Left colon (tissue), 2 donors: ENCODE measurements at regions not wholly inside any gene's neighbourhood (a gene's known extent, or its start where the extent isn't known, plus 50 kb on each side); places are given as distances from the start of the nearest gene placed in this dataset.
"Not testable (repeated sequence)": the region's sequence is repeated elsewhere in the genome, so short reads cannot be mapped to it uniquely, and the experiment has no call there.

Source experiments
- ATAC-seq: fragments of 200-7000 bp; cut with Tn5 transposase; one replicate; pipeline ENCODE4 v1.9.1; 2020; ENCODE audit warnings: mild to moderate bottlenecking, moderate library complexity
- DNase-seq, 2 donors: peaks; one replicate each; pipeline ENCODE4 v3.0.0-alpha.2; 2020
- intact Hi-C, 2 donors: fragments of 100-400 bp; cut with DNase I in 1 of 2; cut with micrococcal nuclease in 1 of 2; formaldehyde crosslinking; loops; one replicate each; pipeline versions ENCODE4 v1.11.2 to v1.14.0; 2022; cut with DNase I, micrococcal nuclease
- donor health status: DM: no; HTN: no; CAD: no.
- donor health status: DM: yes; HTN: yes; CAD: no.

DNA sequence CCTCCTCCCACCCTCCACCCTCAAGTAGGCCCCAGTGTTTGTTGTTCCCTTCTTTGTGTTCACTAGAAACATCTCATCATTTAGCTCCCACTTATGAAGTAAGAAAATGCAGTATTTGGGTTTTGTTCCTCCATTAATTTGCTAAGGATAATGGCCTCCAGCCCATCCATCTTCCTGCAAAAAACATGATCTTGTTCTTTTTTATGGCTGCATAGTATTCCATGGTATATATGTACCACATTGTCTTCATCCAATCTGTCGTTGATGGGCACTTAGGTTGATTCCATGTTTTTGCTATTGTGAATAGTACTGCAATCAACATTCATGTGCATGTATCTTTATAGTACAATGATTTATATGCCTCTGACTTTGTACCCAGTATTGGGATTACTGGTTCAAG, 416.8 kb upstream of the SASH1 start:
- intact Hi-C loops, result no loop called here
- ATAC-seq, result no peak
- no peak for DNase-seq

DNA sequence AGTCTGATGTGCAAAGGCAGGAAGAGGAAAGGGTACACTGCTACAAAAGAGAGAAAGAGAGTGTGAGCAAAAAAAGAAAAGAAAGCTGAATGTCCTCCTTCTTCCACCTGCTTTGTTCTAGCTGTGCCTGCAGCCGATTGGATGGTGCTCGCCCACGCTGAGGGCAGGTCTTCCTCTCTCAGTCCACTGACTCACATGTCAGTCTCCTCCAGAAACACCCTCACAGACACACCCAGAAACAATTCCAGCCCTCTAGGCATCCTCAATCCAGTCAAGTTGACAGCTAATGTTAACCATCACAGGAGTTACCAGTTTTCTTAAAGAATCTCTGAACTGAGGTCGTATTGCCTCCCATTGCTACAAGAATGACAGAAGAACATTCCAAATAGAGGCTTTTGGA, 411.9 kb upstream of the SASH1 start:
- ATAC-seq (no peak), DNase-seq (no peak)
- intact Hi-C loops, result no loop called here

DNA sequence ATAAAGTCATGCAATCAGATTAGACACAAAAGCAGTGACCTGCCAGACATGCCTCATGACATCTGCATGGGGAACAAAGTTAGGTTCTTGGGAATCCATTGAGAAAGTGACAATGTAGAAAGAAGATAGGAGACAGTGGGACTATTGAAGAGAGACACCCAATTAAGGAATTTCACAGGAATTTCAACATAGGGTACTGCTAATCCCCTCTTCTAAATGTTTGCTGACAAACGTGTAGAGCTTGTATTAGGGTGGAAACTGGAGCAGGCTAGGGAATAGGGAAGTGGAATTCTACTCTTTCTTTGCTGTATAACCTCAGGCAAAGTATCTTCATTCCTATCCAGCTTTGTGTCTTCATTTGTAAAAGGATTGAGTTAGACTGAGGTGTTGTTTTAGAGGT, 409.4 kb upstream of the SASH1 start:
- intact Hi-C loops, result no loop called here
- ATAC-seq, result no peak
- no peak for DNase-seq

DNA sequence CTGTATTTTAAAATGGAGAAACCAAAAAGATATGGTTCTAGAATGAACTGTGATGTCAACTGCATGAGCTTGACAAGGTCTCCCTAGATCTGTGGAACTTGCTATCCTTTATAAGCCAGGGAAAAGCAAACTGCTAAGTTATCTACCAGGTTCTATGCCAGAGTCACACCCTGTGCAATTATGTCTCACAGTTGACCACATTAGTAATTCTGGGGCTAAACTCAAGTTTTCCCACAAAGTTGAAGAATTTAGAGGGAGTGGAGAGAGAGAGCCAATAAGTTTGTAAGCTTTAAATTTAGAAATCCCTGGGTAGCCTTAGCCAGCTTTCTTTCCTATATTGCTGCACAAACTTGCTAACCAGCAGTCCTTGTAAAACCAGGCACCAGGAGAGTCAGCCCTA, 407.0 kb upstream of the SASH1 start:
- DNase-seq, result no peak

DNA sequence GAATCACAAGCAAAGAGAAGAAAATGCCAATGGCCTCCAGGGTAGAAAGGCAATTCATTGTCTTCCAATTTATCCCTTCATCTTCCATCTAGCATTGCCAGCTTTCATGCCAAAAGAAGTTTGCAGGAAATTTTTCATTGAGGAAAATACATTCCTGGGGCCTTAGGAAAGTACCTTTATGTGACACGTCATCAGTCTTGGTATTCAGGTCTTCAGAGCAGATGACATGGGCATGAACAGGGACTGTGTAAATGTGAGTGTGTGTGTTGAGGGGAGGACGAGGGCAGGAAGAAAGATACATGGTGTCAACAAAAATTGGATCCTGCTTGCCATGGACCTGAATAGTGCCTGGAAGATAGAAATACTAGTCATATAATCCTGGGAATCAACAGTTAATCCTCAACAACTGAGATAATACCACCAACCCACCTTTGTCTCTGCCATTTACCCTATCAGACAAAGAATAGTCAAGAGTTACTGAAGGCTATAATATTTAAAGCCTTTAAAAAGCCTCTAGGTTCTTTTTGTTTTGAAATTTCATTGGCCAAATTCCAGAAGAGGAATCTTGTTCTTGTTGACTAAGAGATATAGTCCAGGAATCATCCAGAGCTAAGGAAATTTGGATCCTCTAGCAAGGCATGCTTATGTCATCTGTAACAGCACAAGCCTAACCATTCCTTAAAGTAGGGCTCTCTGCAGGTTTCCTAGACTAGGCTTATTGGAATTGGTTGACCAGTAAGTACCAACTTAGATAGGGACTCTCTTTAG, 405.8 kb upstream of the SASH1 start:
- ATAC-seq (no peak), DNase-seq (no peak)
- intact Hi-C loops, result no loop called here

More for the DNA sequence above, 407.0 kb upstream of the SASH1 start:
- no peak for ATAC-seq
- intact Hi-C loops, result no loop called here

DNA sequence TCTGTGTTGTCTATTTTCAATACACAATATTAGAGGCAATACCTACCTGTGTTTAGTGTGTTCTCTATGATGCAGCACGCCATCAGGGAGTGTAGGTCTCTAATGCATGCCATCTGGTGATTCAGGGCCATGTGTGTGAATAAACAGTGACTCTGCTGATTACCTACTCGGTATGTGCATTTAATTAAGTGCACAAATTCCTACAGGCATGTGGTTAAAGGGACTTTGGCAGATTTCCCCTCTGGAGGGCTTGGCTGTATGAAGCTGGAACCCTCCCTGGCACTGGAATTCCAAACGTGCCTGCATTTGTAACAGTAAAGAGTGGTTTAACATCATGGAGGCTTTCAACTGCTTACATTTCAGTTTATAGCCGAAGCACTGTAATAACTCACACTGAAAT, 401.5 kb upstream of the SASH1 start:
- no peak for DNase-seq
- intact Hi-C loops, result no loop called here
- no peak for ATAC-seq

DNA sequence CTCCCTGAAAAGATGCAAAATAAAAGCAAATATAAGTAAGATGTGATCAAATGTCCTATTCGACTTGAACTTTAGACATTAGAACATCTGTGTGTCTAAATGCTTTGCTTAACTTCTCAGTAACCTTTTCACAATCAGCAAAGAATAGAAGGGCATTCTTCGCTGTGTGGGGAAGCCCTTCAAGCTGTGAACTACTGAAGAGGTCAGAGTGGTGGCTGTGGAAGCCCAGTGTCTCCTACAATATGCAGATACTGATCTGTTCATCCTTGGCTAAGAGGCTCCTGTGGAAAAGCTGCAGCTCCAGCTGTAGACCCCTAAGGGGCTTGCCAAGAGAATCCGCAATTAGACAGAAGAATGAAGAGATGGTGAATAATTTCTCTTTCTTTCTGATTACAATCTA, 400.3 kb upstream of the SASH1 start:
- intact Hi-C loops, result no loop called here

DNA sequence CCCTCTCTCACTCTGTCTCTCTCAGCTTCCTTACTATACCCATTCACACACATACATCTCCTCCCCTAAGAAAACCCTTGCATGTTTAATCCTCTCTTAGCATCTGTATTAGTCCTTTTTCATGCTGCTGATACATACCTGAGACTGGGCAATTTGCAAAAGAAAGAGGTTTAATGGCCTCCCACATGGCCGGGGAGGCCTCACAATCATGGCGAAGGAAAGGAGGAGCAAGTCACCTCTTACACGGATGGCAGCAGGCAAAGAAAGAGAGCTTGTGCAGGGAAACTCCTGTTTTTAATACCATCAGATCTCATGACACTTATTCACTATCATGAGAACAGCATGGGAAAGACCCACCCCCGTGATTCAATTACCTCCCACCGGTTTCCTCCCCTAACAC, 398.5 kb upstream of the SASH1 start:
- ATAC-seq, result no peak
- intact Hi-C loops, result no loop called here
- no peak for DNase-seq

More for the DNA sequence above, 400.3 kb upstream of the SASH1 start:
- DNase-seq (no peak), ATAC-seq (no peak)

DNA sequence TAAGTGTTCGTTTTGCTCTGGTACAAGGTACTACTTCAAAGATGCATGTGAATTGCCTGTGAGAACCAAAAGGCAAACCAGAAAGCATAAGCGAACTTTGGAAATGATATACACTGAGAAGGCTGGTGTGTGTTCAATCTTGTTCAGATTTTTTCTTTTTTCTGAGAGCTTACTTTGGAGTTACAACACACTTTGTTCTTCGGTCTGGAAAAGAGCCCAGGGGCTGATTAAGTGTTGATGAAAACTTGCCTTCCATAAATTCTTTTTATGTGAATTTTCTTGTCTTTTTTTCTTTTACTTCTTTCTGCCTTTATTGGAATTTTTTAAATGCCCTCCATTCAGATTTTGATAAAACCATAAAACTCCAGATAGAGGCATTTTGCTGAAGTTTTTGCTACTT, 395.1 kb upstream of the SASH1 start:
- DNase-seq (no peak), ATAC-seq (no peak)
- intact Hi-C loops, result no loop called here

DNA sequence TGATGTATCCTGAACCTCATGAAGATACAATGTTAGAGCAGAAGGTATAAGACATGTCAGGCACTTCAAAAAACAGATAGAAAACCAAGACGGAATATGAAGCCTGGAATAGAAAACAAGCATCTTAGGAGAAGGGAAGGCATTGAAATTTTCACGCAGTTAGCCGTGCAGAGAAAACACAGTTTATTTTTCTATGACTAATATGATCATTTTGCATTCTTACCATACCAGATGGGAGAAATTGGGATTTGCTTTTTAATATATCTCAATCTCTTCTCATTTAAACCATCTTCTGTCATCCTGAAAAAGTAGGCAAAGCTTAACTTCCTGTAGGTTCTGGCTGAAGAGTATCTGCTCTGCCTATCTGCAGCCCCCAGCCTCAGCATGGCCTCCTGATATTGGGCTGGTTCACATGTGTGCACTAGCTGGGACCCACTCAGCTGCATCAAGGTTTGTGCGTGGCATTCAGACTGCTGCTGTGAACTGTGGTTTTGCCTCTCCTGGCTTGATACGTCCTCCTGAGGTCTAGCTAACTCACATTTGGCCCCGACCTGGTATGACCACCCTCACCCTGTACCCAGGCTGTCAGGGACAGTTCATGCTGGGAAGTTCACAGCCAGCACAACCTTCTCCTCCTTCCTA, 392.5 kb upstream of the SASH1 start:
- ATAC-seq (no peak), DNase-seq (no peak)
- intact Hi-C loops, result no loop called here

DNA sequence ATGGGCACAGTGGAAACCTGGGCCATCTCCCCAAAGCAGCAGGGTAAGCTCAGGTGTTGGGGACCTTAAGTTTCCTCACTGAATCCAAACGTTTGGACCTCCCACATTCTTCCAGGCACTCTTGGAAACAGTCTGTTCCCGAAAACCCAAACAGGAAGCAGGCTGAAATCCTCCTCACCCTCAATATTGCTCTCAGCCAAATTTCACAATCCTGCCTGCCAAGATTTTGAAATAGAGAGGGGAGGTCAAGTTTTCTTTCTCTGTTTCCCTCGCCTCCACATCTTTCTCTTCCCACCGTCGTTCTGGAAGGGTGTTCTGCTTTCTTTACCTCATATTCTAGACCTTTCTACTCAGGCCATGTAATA, 392.0 kb upstream of the SASH1 start:
- ATAC-seq, result no peak
- intact Hi-C loops, result no loop called here
- no peak for DNase-seq

DNA sequence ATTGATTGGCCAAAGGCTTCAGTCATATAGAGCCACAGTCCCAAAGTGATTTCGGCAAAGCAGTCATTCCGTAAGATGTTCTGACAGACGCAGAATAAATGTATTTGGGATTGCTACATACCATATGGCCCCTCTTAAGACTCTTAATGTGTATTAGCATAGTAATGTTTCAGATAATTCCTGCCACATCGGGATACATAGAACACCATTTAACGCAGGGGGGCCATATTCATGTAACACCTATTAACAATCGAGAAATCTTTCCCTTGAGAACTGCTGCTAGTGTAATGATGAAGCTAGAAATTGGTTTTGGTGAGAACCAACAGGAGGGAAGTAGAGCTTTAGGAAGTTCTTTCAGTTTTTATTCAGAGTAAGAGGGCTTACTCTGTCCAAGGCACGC, 390.9 kb upstream of the SASH1 start:
- intact Hi-C loops, result no loop called here

DNA sequence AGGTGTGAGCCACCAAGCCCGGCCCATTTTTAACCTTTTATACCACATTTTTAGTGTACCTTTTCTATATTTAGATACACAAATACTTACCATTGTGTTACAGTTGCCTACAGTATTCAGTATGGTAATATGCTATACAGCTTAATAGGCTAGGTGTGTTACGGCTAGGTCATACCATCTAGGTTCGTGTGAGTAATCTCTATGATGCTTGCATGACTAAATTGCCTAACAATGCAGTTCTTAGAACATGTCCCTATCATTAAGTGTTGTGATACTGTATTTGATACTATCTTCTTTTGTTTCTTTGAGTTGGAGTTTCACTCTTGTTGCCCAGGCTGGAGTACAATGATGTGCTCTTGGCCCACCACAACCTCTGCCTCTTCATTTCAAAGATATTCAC, 387.7 kb upstream of the SASH1 start:
- intact Hi-C loops, result no loop called here
- DNase-seq (no peak), ATAC-seq (no peak)

More for the DNA sequence above, 390.9 kb upstream of the SASH1 start:
- no peak for DNase-seq
- no peak for ATAC-seq

DNA sequence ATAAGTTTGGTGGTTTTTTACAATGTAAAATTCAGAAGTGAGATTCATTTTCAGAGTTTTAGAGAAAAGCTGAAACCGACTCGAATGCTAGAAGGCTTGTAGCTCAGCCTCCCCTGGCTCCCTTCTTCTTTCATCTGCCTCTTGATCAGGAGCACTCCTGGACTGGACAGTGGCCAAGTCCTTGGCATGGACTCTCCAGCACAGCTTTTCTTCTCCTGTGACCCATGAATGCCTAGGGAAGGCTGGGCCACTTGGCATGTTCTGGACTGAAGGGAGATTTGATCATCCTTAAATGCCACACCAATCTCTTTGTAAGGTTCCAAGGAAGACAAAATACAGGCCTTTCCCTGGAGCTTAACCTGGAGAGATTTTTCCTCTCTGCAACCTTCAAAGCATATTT, 384.0 kb upstream of the SASH1 start:
- DNase-seq (no peak), ATAC-seq (no peak)
- intact Hi-C loops, result no loop called here

DNA sequence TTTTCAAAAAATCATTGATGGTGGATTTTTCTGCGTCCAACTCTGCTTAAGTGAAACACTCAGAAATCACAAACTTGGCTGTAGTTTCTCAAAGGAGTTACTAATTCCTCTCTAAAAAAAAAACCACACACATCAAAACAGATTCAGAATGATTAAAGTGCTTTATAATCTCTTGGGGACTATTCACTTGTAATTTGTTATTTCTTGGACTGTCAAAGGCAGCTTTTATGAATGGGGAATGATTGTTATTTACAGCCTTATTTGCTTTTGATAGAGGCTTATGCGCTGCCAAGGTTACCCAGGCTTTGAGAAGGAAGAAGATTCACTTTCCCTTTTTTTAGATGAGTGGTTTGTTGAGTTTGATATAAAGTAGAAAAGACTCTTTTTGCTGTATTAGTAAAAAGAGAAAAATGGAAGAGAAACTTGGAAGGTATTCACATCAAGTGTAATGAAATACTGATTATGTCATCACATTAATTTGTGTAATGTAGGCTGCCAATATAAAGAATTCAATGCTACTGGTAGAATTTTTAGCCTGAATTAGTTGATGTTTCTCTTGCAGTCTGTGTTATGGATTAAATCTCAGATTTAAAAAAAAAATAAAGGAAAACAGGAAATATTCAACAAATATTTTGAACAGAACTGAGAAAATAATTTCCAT, 381.0 kb upstream of the SASH1 start:
- DNase-seq (no peak), ATAC-seq (no peak)
- intact Hi-C loops, result no loop called here

DNA sequence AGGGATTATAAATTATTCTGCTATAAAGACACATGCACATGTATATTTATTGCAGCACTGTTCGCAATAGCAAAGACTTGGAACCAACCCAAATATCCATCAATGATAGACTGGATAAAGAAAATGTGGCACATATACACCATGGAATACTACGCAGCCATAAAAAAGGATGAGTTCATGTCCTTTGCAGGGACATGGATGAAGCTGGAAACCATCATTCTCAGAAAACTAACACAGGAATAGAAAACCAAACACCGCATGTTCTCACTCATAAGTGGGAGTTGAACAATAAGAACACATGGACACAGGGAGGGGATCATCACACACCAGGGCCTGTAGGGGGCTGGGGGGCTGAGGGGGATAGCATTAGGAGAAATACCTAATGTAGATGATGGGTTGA, 377.2 kb upstream of the SASH1 start:
- ATAC-seq, intact Hi-C loops, DNase-seq: not testable (repeated sequence)

DNA sequence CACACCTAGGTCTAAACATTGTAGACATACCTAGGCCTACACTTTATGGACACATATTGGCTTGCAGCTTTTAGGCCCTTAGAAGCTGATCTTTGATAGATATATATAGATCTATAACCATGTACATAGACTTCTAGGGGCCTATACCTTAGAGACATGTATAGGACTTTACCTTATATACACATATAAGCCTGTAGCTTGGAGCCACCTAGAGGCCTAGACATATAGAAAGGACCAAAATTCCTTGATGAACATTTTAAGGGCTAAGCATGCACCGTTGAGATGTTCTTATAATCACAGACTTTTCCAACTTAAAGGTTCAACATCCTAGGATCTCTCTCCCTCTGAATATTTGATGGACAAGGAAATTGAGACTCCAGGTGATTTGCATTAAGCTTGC, 371.7 kb upstream of the SASH1 start:
- ATAC-seq (peak; percentile 78), DNase-seq (no peak)
- intact Hi-C loops, result no loop called here

DNA sequence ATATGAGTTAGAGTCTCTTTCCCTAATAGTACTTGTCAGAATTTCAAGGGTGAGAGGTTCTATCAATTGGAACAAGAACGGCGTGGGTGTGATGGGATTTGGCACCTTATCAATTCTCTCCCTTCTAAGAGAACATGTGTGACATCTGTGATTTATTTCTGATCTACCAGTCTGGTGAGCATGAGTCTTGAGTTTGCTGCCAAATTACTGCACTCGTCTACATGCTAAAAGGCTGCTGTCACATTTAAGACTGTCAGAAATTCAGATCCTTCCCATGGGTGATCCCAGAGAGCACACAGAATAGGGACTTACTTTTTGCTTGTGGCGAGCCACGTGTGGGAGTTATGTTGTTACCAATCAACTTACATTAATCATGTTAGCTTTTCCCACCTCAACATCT, 370.2 kb upstream of the SASH1 start:
- intact Hi-C loops, result no loop called here
- DNase-seq (no peak), ATAC-seq (no peak)

DNA sequence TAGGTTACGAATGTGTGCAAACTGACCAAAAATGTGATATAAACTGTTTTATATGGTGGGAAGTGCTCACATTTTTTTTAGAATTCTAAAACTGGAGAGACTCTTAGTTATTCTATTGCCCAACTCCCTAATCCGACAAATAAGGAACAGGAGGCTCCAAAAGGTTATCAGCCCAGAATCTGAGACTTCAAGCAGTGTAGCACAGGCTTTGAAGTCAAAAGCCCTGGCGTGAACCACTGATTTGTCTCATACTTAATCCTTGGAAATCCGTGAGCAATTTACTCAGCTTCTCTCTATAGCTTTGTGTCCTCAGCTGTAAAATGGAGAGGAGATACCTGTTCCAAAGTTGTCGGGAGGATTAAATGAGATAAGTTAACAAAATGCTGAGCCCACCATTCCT, 368.8 kb upstream of the SASH1 start:
- intact Hi-C loops, result no loop called here
- no peak for DNase-seq

DNA sequence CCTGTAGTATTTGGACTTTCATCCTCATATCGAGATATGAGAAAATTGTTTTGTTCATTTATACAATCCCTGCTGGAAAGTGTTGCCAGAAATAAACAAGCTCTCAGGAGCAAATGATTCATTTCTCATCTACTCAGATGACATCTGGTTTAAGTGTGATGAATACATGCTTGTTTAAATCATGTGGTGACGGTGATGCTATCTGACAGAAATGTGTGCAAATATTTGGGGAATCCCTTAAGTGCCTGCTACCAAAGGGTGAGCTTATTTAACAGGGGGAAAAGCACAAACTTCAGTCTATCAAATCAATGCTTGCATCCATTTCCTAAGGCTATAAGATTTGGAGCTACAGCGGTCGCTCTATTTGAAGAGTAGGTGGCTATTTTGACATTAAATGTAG, 368.3 kb upstream of the SASH1 start:
- ATAC-seq (no peak), DNase-seq (no peak)
- intact Hi-C loops, result no loop called here

More for the DNA sequence above, 368.8 kb upstream of the SASH1 start:
- no peak for ATAC-seq
